PC-3 (cell line): ENCODE measurements at regions not wholly inside any gene's neighbourhood (a gene's known extent, or its start where the extent isn't known, plus 50 kb on each side); places are given as distances from the start of the nearest gene placed in this dataset.

ENCODE experiments used
- ATAC-seq: fragments of 200-7000 bp; cut with Tn5 transposase; 2 replicates; pipeline ENCODE4 v1.9.1; 2020; ENCODE audit warnings: mild to moderate bottlenecking, moderate library complexity
- BruUV-seq: library from RNA; stranded (reverse); fragments of 400-500 nt; replicated peaks from 2 replicates; lab custom pipeline; 2021; lab: Mats Ljungman, UMichigan
- CTCF ChIA-PET: fragments of 300-600 bp; sonication (Branson Sonifier 250); formaldehyde crosslinking; loops from one replicate; lab custom pipeline; 2022; ENCODE audit warnings: antibody characterized with exemption; lab: Charles Lee
- POLR2A ChIA-PET: fragments of 300-600 bp; sonication (Branson Sonifier 250); formaldehyde crosslinking; loops from one replicate; lab custom pipeline; 2022; ENCODE audit warnings: antibody characterized with exemption; ENCODE audit not compliant: unreplicated experiment; lab: Charles Lee
- DNase-seq: peaks from one replicate; pipeline ENCODE4 v3.0.0-alpha.2; 2015
- H2AFZ ChIP-seq: fragments of 300-600 bp; sonication (generic); 2 replicates; pipeline ENCODE4 v1.6.0; 2016; ENCODE audit warnings: antibody characterized with exemption, low read length
- H3F3A ChIP-seq: fragments of 300-600 bp; sonication (generic); one replicate; pipeline ENCODE4 v1.6.0; 2017; ENCODE audit warnings: antibody characterized with exemption, low read length, control low read depth, mild to moderate bottlenecking; ENCODE audit not compliant: unreplicated experiment
- H3K27ac ChIP-seq: fragments of 300-600 bp; sonication (generic); 2 replicates; pipeline ENCODE4 v1.5.1; 2016; ENCODE audit warnings: mild to moderate bottlenecking, low read length
- H3K27me3 ChIP-seq: fragments of 300-600 bp; sonication (generic); 2 replicates; pipeline ENCODE4 v1.6.1; 2016; ENCODE audit warnings: low read length, mixed read lengths
- H3K36me3 ChIP-seq: fragments of 300-600 bp; sonication (generic); 2 replicates; pipeline ENCODE4 v1.6.1; 2016; ENCODE audit warnings: low read depth, mixed run types, low read length, mixed read lengths
- H3K4me1 ChIP-seq: fragments of 300-600 bp; sonication (generic); 2 replicates; pipeline ENCODE4 v1.5.1; 2016; ENCODE audit warnings: low read length; ENCODE audit not compliant: insufficient read depth
- H3K4me2 ChIP-seq: fragments of 300-600 bp; sonication (generic); 2 replicates; pipeline ENCODE4 v1.6.0; 2016; ENCODE audit warnings: low read length
- H3K4me3 ChIP-seq: fragments of 300-600 bp; sonication (generic); 2 replicates; pipeline ENCODE4 v1.5.1; 2016; ENCODE audit warnings: mild to moderate bottlenecking, low read length, mixed read lengths
- H3K79me2 ChIP-seq: fragments of 300-600 bp; sonication (generic); 2 replicates; pipeline ENCODE4 v1.6.1; 2017; ENCODE audit warnings: low read length, mixed read lengths
- H3K9ac ChIP-seq: fragments of 300-600 bp; sonication (generic); 2 replicates; pipeline ENCODE4 v1.6.0; 2016; ENCODE audit warnings: mild to moderate bottlenecking, low read length
- H3K9me2 ChIP-seq: fragments of 300-600 bp; sonication (generic); replicated peaks from 2 replicates; pipeline ENCODE4 v1.6.1; 2016; ENCODE audit warnings: mixed run types, low read length, mixed read lengths
- H3K9me3 ChIP-seq: fragments of 300-600 bp; sonication (generic); 2 replicates; pipeline ENCODE4 v1.6.1; 2016; ENCODE audit warnings: low read length, mixed read lengths
- H4K20me1 ChIP-seq: fragments of 300-600 bp; sonication (generic); 2 replicates; pipeline ENCODE4 v1.6.1; 2016; ENCODE audit warnings: low read length, mixed read lengths
- CTCF ChIP-seq: fragments of 300-600 bp; sonication (generic); conservative IDR thresholded peaks from 2 replicates; pipeline ENCODE4 v1.5.1; 2017; ENCODE audit warnings: antibody characterized with exemption, low read depth, mild to moderate bottlenecking, low read length
- EZH2 ChIP-seq: fragments of 300-600 bp; sonication (generic); IDR thresholded peaks from one replicate; pipeline ENCODE4 v1.6.1; 2017; ENCODE audit warnings: antibody characterized with exemption, mild to moderate bottlenecking, low read length; ENCODE audit not compliant: unreplicated experiment
- EZH2phosphoT487 ChIP-seq: fragments of 300-600 bp; sonication (generic); IDR thresholded peaks from 2 replicates; pipeline ENCODE4 v1.6.1; 2018; ENCODE audit warnings: mild to moderate bottlenecking, antibody characterized with exemption, low read length, borderline replicate concordance
- intact Hi-C: fragments of 100-400 bp; cut with micrococcal nuclease; formaldehyde crosslinking; loops from 2 replicates; pipeline ENCODE4 v1.9.0; 2023

GRCh38 chr5:106853266-106853665, 817.5 kb downstream of the EFNA5 start:
- no peak for ATAC-seq
- Histone ChIP-seq H3K4me1 (no peaks in the 10 kb centered on the region), H3K9me3 (no peaks in the 10 kb centered on the region), H3K4me2 (0 out of 2 replicates have a peak overlapping the region, but pooled peaks have one; percentile 21), H3K36me3 (no peaks in the 10 kb centered on the region), H3K9ac (no peak overlapping the region), H3F3A (no peaks in the 10 kb centered on the region), H3K79me2 (no peaks in the 10 kb centered on the region), H3K4me3 (no peak overlapping the region), H3K27ac (no peak overlapping the region), H2AFZ (0 out of 2 replicates have a peak overlapping the region, but pooled peaks have one; percentile 34), H3K27me3 (no peaks in the 10 kb centered on the region), H4K20me1 (no peaks in the 10 kb centered on the region), H3K9me2 (no peaks in the 10 kb centered on the region)
- TF ChIP-seq EZH2phosphoT487, result no peak
- TF ChIP-seq EZH2, result no peak
- TF ChIP-seq CTCF, result no peak
- intact Hi-C loops, result no loop called here
- ChIA-PET CTCF (no interaction called here), POLR2A (no interaction called here)
- no TSS peak for BruUV-seq
- DNase-seq, result peak; percentile 6

- Histone ChIP-seq H3K4me2 (no peak overlapping the region), H3K4me3 (no peak overlapping the region), H3K9ac (no peak overlapping the region), H3K27ac (no peak overlapping the region), H3K9me3 (no peaks in the 10 kb centered on the region), H3K36me3 (no peaks in the 10 kb centered on the region), H3F3A (no peaks in the 10 kb centered on the region), H4K20me1 (no peaks in the 10 kb centered on the region), H3K4me1 (no peaks in the 10 kb centered on the region), H3K27me3 (no peaks in the 10 kb centered on the region), H3K79me2 (no peaks in the 10 kb centered on the region), H2AFZ (no peak overlapping the region), H3K9me2 (no peaks in the 10 kb centered on the region)
- DNase-seq, result no peak
- ATAC-seq, result no peak
- intact Hi-C loops, result no loop called here
- BruUV-seq, result no TSS peak
- TF ChIP-seq EZH2, result no peak
- no peak for TF ChIP-seq EZH2phosphoT487
- no peak for TF ChIP-seq CTCF
- CTCF ChIA-PET, result no interaction called here
- POLR2A ChIA-PET, result no interaction called here
Observed at GRCh38 chr5:106849266-106849665, 821.5 kb downstream of the EFNA5 start.

GRCh38 chr5:106843812-106844416, 826.8 kb downstream of the EFNA5 start:
- peak; percentile 87 for ATAC-seq
- Histone ChIP-seq H3K79me2 (no peaks in the 10 kb centered on the region), H3K36me3 (no peaks in the 10 kb centered on the region), H3K4me1 (no peaks in the 10 kb centered on the region), H3K9ac (no peak overlapping the region), H3K27me3 (no peaks in the 10 kb centered on the region), H2AFZ (peak overlapping the region; percentile 63), H3F3A (no peaks in the 10 kb centered on the region), H3K9me3 (no peaks in the 10 kb centered on the region), H3K9me2 (no peaks in the 10 kb centered on the region), H4K20me1 (no peaks in the 10 kb centered on the region), H3K27ac (no peak overlapping the region), H3K4me2 (peak overlapping the region; percentile 59), H3K4me3 (no peak overlapping the region)
- BruUV-seq, result no TSS peak
- CTCF ChIA-PET, result no interaction called here
- POLR2A ChIA-PET, result no interaction called here
- intact Hi-C loops, result no loop called here
- TF ChIP-seq EZH2, result no peak
- peak; percentile 60 for TF ChIP-seq CTCF
- no peak for TF ChIP-seq EZH2phosphoT487
- DNase-seq, result peak; percentile 71
